H1 (cell line): ENCODE measurements at regions not wholly inside any gene's neighbourhood (a gene's known extent, or its start where the extent isn't known, plus 50 kb on each side); places are given as distances from the start of the nearest gene placed in this dataset.

Source experiments
- CBX8 ChIP-seq: fragments of 300-800, 300-1000 bp; sonication (generic); IDR thresholded peaks from 2 replicates; pipeline ENCODE4 v1.7.1; 2016; ENCODE audit warnings: low read depth, low read length, borderline replicate concordance
- CHD2 ChIP-seq: IDR thresholded peaks from 2 replicates; pipeline ENCODE4 v1.6.1; 2012; ENCODE audit warnings: low read length, improper control_type of control experiment
- CHD7 ChIP-seq: fragments of 300-600 bp; sonication (generic); IDR thresholded peaks from 2 replicates; pipeline ENCODE4 v1.7.1; 2012; ENCODE audit warnings: low read length, moderate library complexity, mild to moderate bottlenecking, inconsistent platforms; ENCODE audit not compliant: insufficient replicate concordance
- CTBP2 ChIP-seq: IDR thresholded peaks from 2 replicates; pipeline ENCODE4 v1.7.0; 2011; ENCODE audit warnings: borderline replicate concordance, mild to moderate bottlenecking, moderate library complexity, mixed read lengths, low read length; ENCODE audit not compliant: insufficient read depth, insufficient read length
- FOSL1 ChIP-seq: IDR thresholded peaks from 2 replicates; pipeline ENCODE4 v1.6.1; 2011; ENCODE audit warnings: mild to moderate bottlenecking, low read depth, low read length, moderate library complexity; ENCODE audit not compliant: insufficient read depth
- KDM4A ChIP-seq: IDR thresholded peaks from one replicate; pipeline ENCODE4 v1.7.1; 2012; ENCODE audit warnings: low read depth, mild to moderate bottlenecking, moderate library complexity, low read length, inconsistent platforms; ENCODE audit not compliant: severe bottlenecking
- RAD21 ChIP-seq, 2 experiments: IDR thresholded peaks in 1 of 2; conservative IDR thresholded peaks in 1 of 2; 2 replicates each; pipeline ENCODE4 v1.6.1; 2011; ENCODE audit warnings: low read depth in 2 of 2, low read length in 2 of 2, improper control_type of control experiment in 1 of 2, inconsistent platforms in 1 of 2, mild to moderate bottlenecking in 1 of 2, moderate library complexity in 1 of 2
- RXRA ChIP-seq: IDR thresholded peaks from 2 replicates; pipeline ENCODE4 v1.6.1; 2011; ENCODE audit warnings: low read depth, mild to moderate bottlenecking, low read length, moderate library complexity; ENCODE audit not compliant: insufficient read depth
- SUZ12 ChIP-seq: fragments of 200-600 bp; sonication (generic); IDR thresholded peaks from 2 replicates; pipeline ENCODE4 v1.6.1; 2012; ENCODE audit warnings: mild to moderate bottlenecking, inconsistent platforms, low read length, moderate library complexity, mixed read lengths
- TBP ChIP-seq: IDR thresholded peaks from 2 replicates; pipeline ENCODE4 v1.6.1; 2011; ENCODE audit warnings: low read depth, low read length, improper control_type of control experiment

- TF ChIP-seq CHD7 (no peak), CHD2 (no peak), RAD21 (IDR thresholded peaks at IDR 0.05 in 1 of 2, conservative IDR thresholded peaks at IDR 0.05 in 1 of 2; ENCODE audit: low read depth in 2 of 2, low read length in 2 of 2) (no peak), FOSL1 (no peak), CTBP2 (no peak), KDM4A (no peak), SUZ12 (no peak), RXRA (no peak), CBX8 (no peak), TBP (no peak)
These were observed 237.5 kb upstream of the TNP1 start (continued) for GRCh38 chr2:217097346-217097745.
